ENCODE measurements at regions not wholly inside any gene's neighbourhood (a gene's known extent, or its start where the extent isn't known, plus 50 kb on each side); places are given as distances from the start of the nearest gene placed in this dataset.
A peak's percentile ranks its signal among the peaks of the same experiment; 100 is the strongest.

DNA sequence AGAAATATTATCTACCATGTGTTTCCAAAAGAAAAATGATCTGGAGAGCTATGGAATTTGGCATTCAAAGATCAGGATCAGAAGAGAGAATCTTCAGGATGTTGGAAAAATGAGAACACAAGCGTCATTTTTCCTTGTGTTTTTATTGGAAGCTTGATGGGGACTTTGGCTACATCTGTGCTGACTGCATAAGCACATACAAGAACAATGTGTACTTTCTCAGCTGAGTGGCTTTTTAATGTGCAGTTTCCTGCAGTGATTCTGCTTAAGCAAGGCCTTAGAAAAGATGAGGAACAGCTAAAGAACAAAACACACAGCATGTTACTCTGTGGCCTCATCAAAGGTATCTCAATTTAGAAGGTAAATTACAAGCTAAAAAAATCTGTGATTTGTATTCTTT lies 1039.9 kb downstream of the GLUD2 start:
- POLR2A ChIA-PET, result no interaction called here

GRCh38 chrX:122091571-122091970 lies 1044.2 kb downstream of the GLUD2 start:
- ATAC-seq (no peak), FAIRE-seq (peak; percentile 59), DNase-seq (ENCODE audit: low read depth in 1 of 2, low spot score in 1 of 2) (no peak)
- Histone ChIP-seq H3K4me1 (no peaks in the 10 kb centered on the region), H3K27ac (no peak overlapping the region), H3K4me3 (no peak overlapping the region), H3K9me3 (no peaks in the 10 kb centered on the region), H3K4me2 (no peak overlapping the region)
- TF ChIP-seq, protein P1, sequence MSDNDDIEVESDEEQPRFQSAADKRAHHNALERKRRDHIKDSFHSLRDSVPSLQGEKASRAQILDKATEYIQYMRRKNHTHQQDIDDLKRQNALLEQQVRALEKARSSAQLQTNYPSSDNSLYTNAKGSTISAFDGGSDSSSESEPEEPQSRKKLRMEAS (IDR thresholded peaks at IDR 0.05), result no peak
- TF ChIP-seq HDAC2 (IDR thresholded peaks at IDR 0.05) (no peak), RAD21 (conservative IDR thresholded peaks at IDR 0.05 in 1 of 2, IDR thresholded peaks at IDR 0.05 in 1 of 2) (no peak), HOXA7 (CRISPR knock-in tag; IDR thresholded peaks at IDR 0.05) (no peak), JUNB (IDR thresholded peaks at IDR 0.05) (no peak), SMC3 (IDR thresholded peaks at IDR 0.05) (no peak), JUN (IDR thresholded peaks at IDR 0.05) (no peak), EHF (CRISPR knock-in tag; IDR thresholded peaks at IDR 0.05) (no peak), ZSCAN20 (CRISPR knock-in tag; IDR thresholded peaks at IDR 0.05) (no peak), PHF8 (IDR thresholded peaks at IDR 0.05; ENCODE audit: borderline replicate concordance, low read depth) (no peak), HEYL (CRISPR knock-in tag; IDR thresholded peaks at IDR 0.05) (no peak), KDM5A (IDR thresholded peaks at IDR 0.05) (no peak), TP53 (CRISPR knock-in tag; IDR thresholded peaks at IDR 0.05) (no peak), REST (IDR thresholded peaks at IDR 0.05) (no peak)
- ChIA-PET POLR2A (no interaction called here), CTCF (no interaction called here)

More for the DNA sequence above, 1039.9 kb downstream of the GLUD2 start:
- no peak for FAIRE-seq
- CTCF ChIA-PET, result no interaction called here
- H3K27ac ChIP-seq, result no peak overlapping the region
- 0% methylated on average over 1 of the region's 1 CpG for WGBS (ENCODE audit: missing lambda C conversion rate)
- no peak for TF ChIP-seq MAFK (IDR thresholded peaks at IDR 0.05; ENCODE audit: partially characterized antibody)
- TF ChIP-seq EP300 (IDR thresholded peaks at IDR 0.05), result no peak
- no peak for TF ChIP-seq RNF2 (IDR thresholded peaks at IDR 0.05; ENCODE audit: borderline replicate concordance, low read depth)
- no peak overlapping the region for H3K4me2 ChIP-seq
- no peaks in the 10 kb centered on the region for H3K4me1 ChIP-seq
- no peak for ATAC-seq
- H3K4me3 ChIP-seq, result no peak overlapping the region
- no peaks in the 10 kb centered on the region for H3K9me3 ChIP-seq
- DNase-seq (ENCODE audit: low read depth in 1 of 2, low spot score in 1 of 2), result no peak

DNA sequence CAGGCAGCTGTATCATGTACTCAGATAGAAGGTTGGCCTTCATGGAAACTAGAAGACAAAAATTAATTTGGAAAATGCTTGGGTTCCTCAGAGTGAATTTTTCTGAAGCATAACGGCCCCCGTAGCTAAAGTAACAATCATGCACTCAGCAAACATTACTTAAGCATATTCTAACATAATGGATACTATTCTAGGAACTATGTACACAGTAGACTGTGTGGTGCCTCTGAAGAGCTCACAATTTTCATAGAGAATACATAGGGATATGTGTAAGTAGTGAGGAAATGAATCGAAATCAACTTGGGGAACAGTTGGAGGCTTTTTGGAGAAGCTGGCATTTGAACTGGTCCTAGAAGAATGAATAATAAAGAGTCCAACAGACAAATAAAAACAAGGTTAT lies 1045.0 kb downstream of the GLUD2 start:
- CTCF ChIA-PET, result no interaction called here
- TF ChIP-seq FOSL2 (IDR thresholded peaks at IDR 0.05) (no peak), FOSL2 (CRISPR knock-in tag; IDR thresholded peaks at IDR 0.05) (no peak), ZFP36 (IDR thresholded peaks at IDR 0.05; ENCODE audit: borderline replicate concordance, partially characterized antibody) (no peak), GATA3 (IDR thresholded peaks at IDR 0.05; ENCODE audit: borderline replicate concordance) (no peak), NFE2L2 (conservative IDR thresholded peaks at IDR 0.05; ENCODE audit: low read length) (no peak), RARB (CRISPR knock-in tag; IDR thresholded peaks at IDR 0.05) (no peak), RAD21 (conservative IDR thresholded peaks at IDR 0.05 in 1 of 2, IDR thresholded peaks at IDR 0.05 in 1 of 2) (no peak), BCL3 (IDR thresholded peaks at IDR 0.05) (no peak)
- TF ChIP-seq, protein P2, sequence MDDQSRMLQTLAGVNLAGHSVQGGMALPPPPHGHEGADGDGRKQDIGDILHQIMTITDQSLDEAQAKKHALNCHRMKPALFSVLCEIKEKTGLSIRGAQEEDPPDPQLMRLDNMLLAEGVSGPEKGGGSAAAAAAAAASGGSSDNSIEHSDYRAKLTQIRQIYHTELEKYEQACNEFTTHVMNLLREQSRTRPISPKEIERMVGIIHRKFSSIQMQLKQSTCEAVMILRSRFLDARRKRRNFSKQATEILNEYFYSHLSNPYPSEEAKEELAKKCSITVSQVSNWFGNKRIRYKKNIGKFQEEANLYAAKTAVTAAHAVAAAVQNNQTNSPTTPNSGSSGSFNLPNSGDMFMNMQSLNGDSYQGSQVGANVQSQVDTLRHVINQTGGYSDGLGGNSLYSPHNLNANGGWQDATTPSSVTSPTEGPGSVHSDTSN (IDR thresholded peaks at IDR 0.05), result no peak
- TF ChIP-seq, protein P3, sequence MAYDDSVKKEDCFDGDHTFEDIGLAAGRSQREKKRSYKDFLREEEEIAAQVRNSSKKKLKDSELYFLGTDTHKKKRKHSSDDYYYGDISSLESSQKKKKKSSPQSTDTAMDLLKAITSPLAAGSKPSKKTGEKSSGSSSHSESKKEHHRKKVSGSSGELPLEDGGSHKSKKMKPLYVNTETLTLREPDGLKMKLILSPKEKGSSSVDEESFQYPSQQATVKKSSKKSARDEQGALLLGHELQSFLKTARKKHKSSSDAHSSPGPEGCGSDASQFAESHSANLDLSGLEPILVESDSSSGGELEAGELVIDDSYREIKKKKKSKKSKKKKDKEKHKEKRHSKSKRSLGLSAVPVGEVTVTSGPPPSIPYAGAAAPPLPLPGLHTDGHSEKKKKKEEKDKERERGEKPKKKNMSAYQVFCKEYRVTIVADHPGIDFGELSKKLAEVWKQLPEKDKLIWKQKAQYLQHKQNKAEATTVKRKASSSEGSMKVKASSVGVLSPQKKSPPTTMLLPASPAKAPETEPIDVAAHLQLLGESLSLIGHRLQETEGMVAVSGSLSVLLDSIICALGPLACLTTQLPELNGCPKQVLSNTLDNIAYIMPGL (CRISPR knock-in tag; IDR thresholded peaks at IDR 0.05; ENCODE audit: borderline replicate concordance), result no peak
- TF ChIP-seq, protein P1 (IDR thresholded peaks at IDR 0.05), result no peak
- Histone ChIP-seq H3K9me3 (no peaks in the 10 kb centered on the region), H3K4me1 (no peaks in the 10 kb centered on the region), H3K4me3 (no peak overlapping the region), H3K27ac (no peak overlapping the region), H3K4me2 (no peak overlapping the region)
- ATAC-seq (no peak), DNase-seq (ENCODE audit: low read depth in 1 of 2, low spot score in 1 of 2) (no peak), FAIRE-seq (no peak)
- 0% methylated on average over 3 of the region's 3 CpGs for WGBS (ENCODE audit: missing lambda C conversion rate)
- POLR2A ChIA-PET, result no interaction called here
